ENCODE measurements at regions not wholly inside any gene's neighbourhood (a gene's known extent, or its start where the extent isn't known, plus 50 kb on each side); places are given as distances from the start of the nearest gene placed in this dataset.

GRCh38 chr6:169083508-169083874 is 170.2 kb downstream of the THBS2 start:
- no peak for DNase-seq (ENCODE audit: low read depth in 3 of 3, low spot score in 1 of 3)

DNA sequence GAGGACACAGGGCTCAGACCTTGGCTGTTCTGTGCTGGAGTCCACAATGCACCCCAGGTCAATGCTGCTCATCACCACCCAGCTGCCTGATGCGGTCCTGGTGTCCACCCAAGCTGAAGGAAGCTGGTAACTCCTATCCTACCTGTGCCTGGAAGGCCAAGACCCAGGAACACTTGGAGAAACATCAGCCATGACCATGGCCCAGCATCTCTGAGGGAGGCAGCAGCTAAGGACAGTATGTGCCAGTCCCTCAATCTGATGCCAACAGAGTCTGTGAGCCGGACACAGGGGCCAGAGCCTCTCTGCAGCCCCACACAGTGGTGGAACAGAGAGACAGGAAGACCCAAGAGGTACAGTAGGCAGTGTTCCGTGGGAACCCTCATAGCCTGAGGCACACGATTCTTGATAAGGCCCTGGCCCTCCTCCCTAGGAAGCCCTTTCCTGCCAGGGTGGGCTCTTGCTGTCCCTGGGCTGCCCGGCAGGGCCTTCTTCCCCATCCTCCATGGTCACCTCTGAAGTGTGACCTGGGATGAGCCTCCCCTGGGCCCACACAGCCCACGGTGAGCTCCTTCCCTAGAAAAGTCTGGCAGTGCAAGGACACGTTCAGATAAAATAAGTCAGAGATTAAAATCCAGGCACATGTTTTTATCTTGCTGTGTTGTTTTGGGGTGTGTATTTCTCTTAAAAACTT is 170.7 kb downstream of the THBS2 start:
- no peak for DNase-seq (ENCODE audit: low read depth in 3 of 3, low spot score in 1 of 3)

GRCh38 chr6:169082093-169082492 is 171.6 kb downstream of the THBS2 start:
- DNase-seq (ENCODE audit: low read depth in 3 of 3, low spot score in 1 of 3): no peak

- no peak for DNase-seq (ENCODE audit: low read depth in 3 of 3, low spot score in 1 of 3)
These were observed 172.4 kb downstream of the THBS2 start for GRCh38 chr6:169081248-169081647.

GRCh38 chr6:169079650-169080049 is 174.0 kb downstream of the THBS2 start:
- DNase-seq (ENCODE audit: low read depth in 3 of 3, low spot score in 1 of 3): no peak

DNA sequence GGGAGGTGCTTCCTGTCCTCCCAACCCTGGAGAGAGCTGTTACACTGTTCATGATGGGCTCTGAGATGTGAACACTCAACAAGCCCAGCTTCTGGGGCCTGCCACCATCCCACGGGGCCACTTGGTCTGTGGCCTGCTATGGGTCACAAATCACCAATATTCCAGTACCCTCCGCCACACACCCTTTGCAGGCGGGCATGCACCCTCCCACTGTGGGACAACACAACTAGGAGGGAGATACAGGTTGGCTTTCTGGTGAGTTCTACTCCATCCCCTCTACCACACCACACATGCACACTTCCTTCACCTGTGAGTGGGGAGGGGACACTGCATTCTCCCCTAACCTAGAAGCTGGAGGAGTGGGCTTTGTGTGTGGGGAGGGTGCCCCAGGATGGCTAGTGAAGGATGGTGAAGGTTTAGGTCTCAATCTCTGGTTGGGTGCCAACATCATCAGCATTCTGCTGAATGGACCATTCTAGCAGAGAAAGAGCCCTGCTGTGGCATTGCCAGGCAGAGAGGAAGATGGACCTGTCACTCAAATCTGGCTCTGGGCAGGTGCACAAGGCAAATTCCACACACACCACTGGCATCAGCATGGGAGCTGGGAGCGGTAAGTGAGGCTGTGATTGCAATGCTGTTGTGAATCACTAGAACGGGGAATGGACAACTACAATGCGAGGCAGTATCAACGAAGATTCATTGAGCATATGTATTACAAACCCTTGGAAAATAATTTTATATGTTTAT is 175.1 kb downstream of the THBS2 start:
- no peak for DNase-seq (ENCODE audit: low read depth in 3 of 3, low spot score in 1 of 3)

- DNase-seq (ENCODE audit: low read depth in 3 of 3, low spot score in 1 of 3): no peak
These were observed 177.6 kb downstream of the THBS2 start for GRCh38 chr6:169075915-169076654.

DNA sequence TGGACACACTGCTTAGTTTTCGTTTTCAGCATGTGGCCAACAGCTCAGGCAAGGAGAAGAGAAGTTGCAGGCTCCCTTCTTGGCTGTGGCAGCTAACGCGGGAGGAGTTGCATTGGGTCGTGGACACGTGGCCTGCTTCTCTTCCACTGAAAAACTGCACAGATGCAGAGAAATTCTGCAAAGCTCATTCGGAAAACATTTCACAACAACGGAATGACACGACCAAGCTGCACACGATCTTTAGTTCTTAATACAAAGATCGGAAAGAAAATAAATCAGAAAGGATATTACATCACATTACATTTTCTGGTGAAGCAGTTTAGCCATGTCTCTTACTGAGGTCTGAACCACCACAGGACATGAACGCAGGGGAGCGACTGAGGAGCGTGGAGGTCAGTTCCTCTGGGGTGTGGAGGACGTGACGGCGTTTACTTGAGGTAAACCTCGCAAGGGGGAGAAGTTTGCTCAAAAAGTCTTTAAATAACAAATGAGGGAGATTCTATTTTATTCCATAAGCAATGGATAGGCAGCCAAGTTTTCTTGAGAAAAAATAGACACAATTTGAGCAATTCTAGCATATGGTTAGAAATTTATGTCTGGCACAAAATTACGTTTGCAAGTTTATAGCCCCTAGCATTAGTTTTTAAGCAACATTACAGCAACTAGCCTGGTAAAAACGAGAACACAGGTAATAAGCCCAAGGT is 178.3 kb downstream of the THBS2 start:
- no peak for DNase-seq (ENCODE audit: low read depth in 3 of 3, low spot score in 1 of 3)

GRCh38 chr6:169074526-169074925 is 179.1 kb downstream of the THBS2 start:
- DNase-seq (ENCODE audit: low read depth in 3 of 3, low spot score in 1 of 3): no peak

GRCh38 chr6:169073311-169073710 is 180.3 kb downstream of the THBS2 start:
- no peak for DNase-seq (ENCODE audit: low read depth in 3 of 3, low spot score in 1 of 3)

DNA sequence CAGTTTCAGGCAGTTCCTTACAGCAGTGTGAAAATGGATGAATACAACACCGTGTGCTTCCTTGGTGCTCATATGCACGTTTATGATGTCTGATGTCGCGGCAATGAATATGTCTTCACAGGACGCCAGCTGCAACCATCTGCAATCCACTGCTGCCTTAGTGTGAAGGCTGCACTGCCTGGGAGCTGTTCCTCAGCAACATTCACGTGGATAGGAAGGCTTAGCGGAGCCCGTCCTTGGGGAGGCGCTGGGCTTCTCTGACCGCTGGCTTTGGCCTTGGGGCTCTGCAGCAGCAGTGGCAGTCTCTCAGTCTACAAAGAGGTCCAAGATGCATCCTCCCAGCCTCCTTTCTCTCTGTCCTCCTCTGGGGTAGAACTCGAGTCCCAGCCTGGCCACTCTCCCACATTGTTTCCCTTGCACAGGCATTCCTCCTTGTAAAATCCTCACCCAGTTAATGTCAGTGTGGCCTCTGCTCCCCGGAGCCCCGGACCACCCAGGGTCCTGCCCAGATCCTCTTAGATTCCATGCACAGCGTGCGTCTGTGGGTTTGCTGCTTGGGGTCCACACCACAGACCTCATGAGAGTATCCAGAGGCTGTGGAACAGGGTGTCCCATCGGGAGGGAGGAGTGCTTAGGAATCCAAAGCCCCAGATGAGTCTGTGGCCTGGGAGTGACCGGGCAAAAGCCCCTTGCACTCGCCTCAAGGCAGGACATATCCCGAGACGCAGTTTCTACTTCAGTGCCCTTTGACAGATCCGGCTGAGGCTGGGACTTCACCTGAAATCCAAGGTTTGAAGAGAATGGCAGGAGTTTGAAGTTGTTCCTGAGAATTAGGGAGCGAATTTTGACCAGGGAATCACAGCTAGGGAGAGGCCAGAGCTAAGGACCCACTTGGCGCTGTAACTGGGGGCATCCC is 181.3 kb downstream of the THBS2 start:
- no peak for DNase-seq (ENCODE audit: low read depth in 3 of 3, low spot score in 1 of 3)

GRCh38 chr6:169071394-169071793 is 182.3 kb downstream of the THBS2 start:
- no peak for DNase-seq (ENCODE audit: low read depth in 3 of 3, low spot score in 1 of 3)

DNA sequence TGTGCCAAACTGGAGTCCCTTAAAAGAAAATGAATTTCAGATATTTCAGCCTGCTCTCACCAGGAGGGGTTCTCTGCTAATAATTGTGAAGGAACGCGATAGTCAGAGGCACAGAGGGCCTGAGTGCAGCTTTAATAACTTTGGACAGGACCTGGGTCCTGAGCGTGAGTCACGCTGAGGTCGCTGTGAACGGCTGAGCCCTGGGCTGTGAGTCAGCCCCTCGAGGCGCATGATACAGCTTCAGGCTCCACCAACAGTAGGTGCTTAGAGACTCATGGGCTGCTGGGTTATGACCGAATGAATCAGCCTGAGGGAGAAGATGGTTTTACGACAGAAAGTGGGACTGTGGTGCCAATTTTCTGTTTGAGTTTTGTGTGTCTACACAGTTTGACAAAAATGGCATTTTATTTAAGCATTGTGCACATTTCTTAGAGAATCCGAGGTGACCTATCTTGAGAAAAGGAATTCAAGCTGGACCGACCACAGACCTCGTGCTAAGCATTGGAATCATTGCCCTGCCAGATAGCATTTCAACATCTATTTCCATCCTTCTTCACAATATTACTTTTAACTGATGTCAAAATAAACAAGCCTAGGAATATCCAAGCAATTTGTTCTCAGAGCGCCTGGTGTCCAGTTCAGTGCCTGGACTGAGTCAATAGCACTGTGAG is 183.0 kb downstream of the THBS2 start:
- no peak for DNase-seq (ENCODE audit: low read depth in 3 of 3, low spot score in 1 of 3)

- DNase-seq (ENCODE audit: low read depth in 3 of 3, low spot score in 1 of 3): no peak
These were observed 184.3 kb downstream of the THBS2 start for GRCh38 chr6:169069356-169069755.

DNA sequence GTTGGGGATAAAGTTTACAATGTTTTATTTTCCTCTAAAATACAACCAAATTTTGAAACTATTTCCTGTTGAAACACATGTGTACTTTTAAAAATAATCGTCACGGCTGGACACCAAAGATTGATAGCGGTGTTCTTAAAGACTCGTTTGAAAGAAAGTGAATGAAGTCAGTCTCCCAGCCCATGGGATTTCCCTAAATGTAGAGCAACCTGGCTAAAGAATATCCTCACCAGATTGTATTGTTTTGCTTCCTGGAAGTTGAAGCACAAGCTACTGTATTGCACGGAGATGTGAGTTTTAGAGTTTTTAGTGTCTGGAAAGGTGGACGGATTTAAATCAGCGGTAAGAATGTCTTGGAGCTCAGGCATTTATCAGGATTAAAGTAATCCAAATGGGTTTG is 189.5 kb downstream of the THBS2 start:
- no peak for DNase-seq (ENCODE audit: low read depth in 3 of 3, low spot score in 1 of 3)

- no peak for DNase-seq (ENCODE audit: low read depth in 3 of 3, low spot score in 1 of 3)
These were observed 191.4 kb downstream of the THBS2 start for GRCh38 chr6:169062272-169062671.

DNA sequence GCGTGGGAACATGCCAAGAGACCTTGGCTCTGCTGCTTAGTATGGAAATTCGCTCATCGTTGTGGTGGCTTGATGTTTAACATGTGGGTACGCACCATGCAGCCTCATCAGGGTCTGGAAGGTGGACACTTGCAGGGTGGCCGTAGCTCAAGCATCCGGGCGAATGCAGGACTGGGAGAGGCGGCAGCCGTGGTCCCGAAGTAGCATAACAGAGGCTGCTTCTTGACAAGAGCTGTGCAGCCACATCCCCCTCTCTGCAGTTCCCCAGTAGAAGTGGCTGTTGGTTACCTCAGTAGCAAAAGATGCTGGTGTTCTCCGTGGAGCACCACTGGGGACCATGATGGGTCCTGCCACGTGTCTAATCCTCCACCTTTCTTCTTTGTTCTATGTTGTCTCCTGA is 195.0 kb downstream of the THBS2 start:
- no peak for DNase-seq (ENCODE audit: low read depth in 3 of 3, low spot score in 1 of 3)

GRCh38 chr6:169052462-169052861 is 201.2 kb downstream of the THBS2 start:
- no peak for DNase-seq (ENCODE audit: low read depth in 3 of 3, low spot score in 1 of 3)

- no peak for DNase-seq (ENCODE audit: low read depth in 3 of 3, low spot score in 1 of 3)
These were observed 202.3 kb downstream of the THBS2 start for GRCh38 chr6:169051371-169051770.

DNA sequence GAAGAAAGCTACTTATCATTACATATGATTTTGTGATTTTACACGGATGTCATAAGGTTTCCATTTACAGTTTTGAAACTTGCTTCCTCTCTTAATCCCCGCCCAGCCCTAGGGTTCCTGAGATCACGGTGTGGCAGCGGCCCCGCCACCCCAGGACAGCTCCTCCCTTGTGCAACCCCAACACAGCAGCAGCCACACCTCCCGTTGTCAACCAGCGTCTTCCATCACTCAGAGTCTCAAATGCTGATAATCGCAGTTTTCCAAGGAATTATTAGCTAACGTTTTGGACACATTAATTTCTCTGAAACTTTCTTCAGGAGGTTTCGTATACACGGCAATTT is 204.8 kb downstream of the THBS2 start:
- DNase-seq (ENCODE audit: low read depth in 3 of 3, low spot score in 1 of 3): no peak
